GM20000 (cell line): ENCODE measurements at regions not wholly inside any gene's neighbourhood (a gene's known extent, or its start where the extent isn't known, plus 50 kb on each side); places are given as distances from the start of the nearest gene placed in this dataset.

Experiments used
- DNase-seq: peaks from one replicate; pipeline ENCODE4 v3.0.0; 2012; ENCODE audit warnings: low spot score
- TF ChIP-seq, protein P1 (sequence below): IDR thresholded peaks from 2 replicates; pipeline ENCODE4 v1.5.1; 2012; ENCODE audit warnings: mild to moderate bottlenecking, control low read depth; ENCODE audit errors: extremely low read depth, missing control alignments

GRCh38 chr2:234550511-234551107 is 53.7 kb upstream of the ARL4C start:
- TF ChIP-seq, protein P1, sequence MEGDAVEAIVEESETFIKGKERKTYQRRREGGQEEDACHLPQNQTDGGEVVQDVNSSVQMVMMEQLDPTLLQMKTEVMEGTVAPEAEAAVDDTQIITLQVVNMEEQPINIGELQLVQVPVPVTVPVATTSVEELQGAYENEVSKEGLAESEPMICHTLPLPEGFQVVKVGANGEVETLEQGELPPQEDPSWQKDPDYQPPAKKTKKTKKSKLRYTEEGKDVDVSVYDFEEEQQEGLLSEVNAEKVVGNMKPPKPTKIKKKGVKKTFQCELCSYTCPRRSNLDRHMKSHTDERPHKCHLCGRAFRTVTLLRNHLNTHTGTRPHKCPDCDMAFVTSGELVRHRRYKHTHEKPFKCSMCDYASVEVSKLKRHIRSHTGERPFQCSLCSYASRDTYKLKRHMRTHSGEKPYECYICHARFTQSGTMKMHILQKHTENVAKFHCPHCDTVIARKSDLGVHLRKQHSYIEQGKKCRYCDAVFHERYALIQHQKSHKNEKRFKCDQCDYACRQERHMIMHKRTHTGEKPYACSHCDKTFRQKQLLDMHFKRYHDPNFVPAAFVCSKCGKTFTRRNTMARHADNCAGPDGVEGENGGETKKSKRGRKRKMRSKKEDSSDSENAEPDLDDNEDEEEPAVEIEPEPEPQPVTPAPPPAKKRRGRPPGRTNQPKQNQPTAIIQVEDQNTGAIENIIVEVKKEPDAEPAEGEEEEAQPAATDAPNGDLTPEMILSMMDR, result peak; percentile 87
- DNase-seq, result peak; percentile 71

DNA sequence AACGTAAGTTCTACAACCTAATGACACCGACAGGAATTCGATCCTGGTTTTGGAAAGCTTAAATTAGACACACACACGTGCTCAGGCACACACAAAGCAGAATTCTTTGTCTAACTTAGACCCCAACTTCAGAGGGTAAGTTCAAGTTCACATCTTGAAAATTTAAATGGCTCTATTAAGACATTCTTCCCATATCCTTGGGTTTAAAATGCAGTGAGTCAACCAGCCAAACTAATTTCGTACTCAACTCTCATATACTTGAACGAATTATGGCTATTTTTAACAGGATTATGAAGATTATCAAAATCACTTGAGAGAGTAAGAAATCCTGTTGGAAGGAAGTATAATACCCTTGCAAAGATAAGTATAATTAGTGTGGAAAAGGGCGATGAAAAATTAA is 53.2 kb upstream of the ARL4C start:
- TF ChIP-seq, protein P1, result no peak
- DNase-seq, result no peak

GRCh38 chr2:234548695-234549420 is 52.0 kb upstream of the ARL4C start:
- TF ChIP-seq, protein P1, result no peak
- DNase-seq, result no peak

GRCh38 chr2:234546770-234547169 is 49.9 kb upstream of the ARL4C start:
- no peak for DNase-seq
- TF ChIP-seq, protein P1, result no peak
